Skin epidermis (tissue), 12 donors: ENCODE measurements at regions not wholly inside any gene's neighbourhood (a gene's known extent, or its start where the extent isn't known, plus 50 kb on each side); places are given as distances from the start of the nearest gene placed in this dataset.
A peak's percentile ranks its signal among the peaks of the same experiment; 100 is the strongest.
"Not testable (repeated sequence)": the region's sequence is repeated elsewhere in the genome, so short reads cannot be mapped to it uniquely, and the experiment has no call there.

Experiments used
- H3K27ac ChIP-seq, 21 experiments: fragments of 200-600 bp; sonication (generic) in 11 of 21; one replicate each; pipeline ENCODE4 v1.5.0; 2020; ENCODE audit warnings: mild to moderate bottlenecking in 3 of 21, inconsistent platforms in 2 of 21, moderate library complexity in 2 of 21
- H3K4me3 ChIP-seq, 7 experiments: fragments of 200-600 bp; sonication (generic) in 2 of 7; one replicate each; pipeline ENCODE4 v1.5.0; 2020; ENCODE audit warnings: inconsistent platforms in 2 of 7, mild to moderate bottlenecking in 2 of 7, moderate library complexity in 1 of 7

GRCh38 chr16:29181254-29181780 is 196.5 kb downstream of the LAT start:
- H3K4me3 ChIP-seq, H3K27ac ChIP-seq: not testable (repeated sequence)

- peak overlapping the region in 4 of 21 experiments; percentile 56 to 79 (median 67) for H3K27ac ChIP-seq
- not testable (repeated sequence) for H3K4me3 ChIP-seq
These were observed 195.4 kb downstream of the LAT start for GRCh38 chr16:29180206-29180600.

GRCh38 chr16:29179401-29180205 is 194.8 kb downstream of the LAT start:
- peak overlapping the region in 9 of 21 experiments; percentile 2 to 79 (median 33) for H3K27ac ChIP-seq

GRCh38 chr16:29177888-29178726 is 193.3 kb downstream of the LAT start:
- H3K4me3 ChIP-seq, result not testable (repeated sequence)
- peak overlapping the region in 12 of 21 experiments; percentile 11 to 84 (median 56) for H3K27ac ChIP-seq

More at GRCh38 chr16:29179401-29180205, 194.8 kb downstream of the LAT start:
- H3K4me3 ChIP-seq, result not testable (repeated sequence)

- not testable (repeated sequence) for H3K4me3 ChIP-seq
- H3K27ac ChIP-seq, result peak overlapping the region in 9 of 21 experiments; percentile 11 to 84 (median 57)
These were observed 192.5 kb downstream of the LAT start for GRCh38 chr16:29177203-29177887.

GRCh38 chr16:29176822-29177202 is 192.0 kb downstream of the LAT start:
- not testable (repeated sequence) for H3K4me3 ChIP-seq
- peak overlapping the region in 1 of 21 experiments; percentile 84 for H3K27ac ChIP-seq

- H3K4me3 ChIP-seq, result not testable (repeated sequence)
- peak overlapping the region in 1 of 21 experiments; percentile 84 for H3K27ac ChIP-seq
These were observed 191.3 kb downstream of the LAT start for GRCh38 chr16:29176154-29176470.

GRCh38 chr16:29175411-29176153 is 190.7 kb downstream of the LAT start:
- H3K27ac ChIP-seq, H3K4me3 ChIP-seq: not testable (repeated sequence)

- not testable (repeated sequence) for H3K4me3 ChIP-seq
- H3K27ac ChIP-seq, result peak overlapping the region in 4 of 21 experiments; percentile 5 to 45 (median 19)
These were observed 188.8 kb downstream of the LAT start for GRCh38 chr16:29173371-29174305.

- H3K27ac ChIP-seq, result peak overlapping the region in 3 of 21 experiments; percentile 7 to 59 (median 25)
- not testable (repeated sequence) for H3K4me3 ChIP-seq
These were observed 187.4 kb downstream of the LAT start for GRCh38 chr16:29172098-29172724.

GRCh38 chr16:29171296-29171695 is 186.4 kb downstream of the LAT start:
- H3K27ac ChIP-seq, H3K4me3 ChIP-seq: not testable (repeated sequence)

GRCh38 chr16:29170393-29171119 is 185.7 kb downstream of the LAT start:
- H3K4me3 ChIP-seq, result not testable (repeated sequence)
- peak overlapping the region in 6 of 21 experiments; percentile 33 to 84 (median 50) for H3K27ac ChIP-seq

- H3K27ac ChIP-seq, result peak overlapping the region in 9 of 21 experiments; percentile 23 to 84 (median 52)
These were observed 184.6 kb downstream of the LAT start for GRCh38 chr16:29169295-29169994.

GRCh38 chr16:29168515-29169259 is 183.8 kb downstream of the LAT start:
- not testable (repeated sequence) for H3K4me3 ChIP-seq
- H3K27ac ChIP-seq, result peak overlapping the region in 2 of 21 experiments; percentile 31 to 69

More at GRCh38 chr16:29169295-29169994, 184.6 kb downstream of the LAT start:
- not testable (repeated sequence) for H3K4me3 ChIP-seq

GRCh38 chr16:29164442-29165089 is 179.7 kb downstream of the LAT start:
- not testable (repeated sequence) for H3K4me3 ChIP-seq, H3K27ac ChIP-seq
